K562 (cell line): ENCODE measurements at regions not wholly inside any gene's neighbourhood (a gene's known extent, or its start where the extent isn't known, plus 50 kb on each side); places are given as distances from the start of the nearest gene placed in this dataset.

Source experiments
- ATAC-seq: fragments of 200-7000 bp; cut with Tn5 transposase; 3 replicates; pipeline ENCODE4 v1.9.1; 2020; ENCODE audit warnings: moderate library complexity
- BruUV-seq: library from RNA; stranded (reverse); fragments of 400-500 nt; replicated peaks from 2 replicates; lab custom pipeline; 2021; lab: Mats Ljungman, UMichigan
- CTCF ChIA-PET: fragments of 300-600 bp; formaldehyde crosslinking; extraction: SDS; loops from one replicate; lab custom pipeline; 2021; ENCODE audit warnings: low intra/inter-chr PET ratio; lab: Yijun Ruan, JAX
- POLR2A ChIA-PET: fragments of 300-600, 350-650 bp; sonication (Branson Sonifier 250); formaldehyde crosslinking; extraction: SDS; loops from one replicate; lab custom pipeline; 2021; ENCODE audit warnings: antibody characterized with exemption, inconsistent platforms; lab: Yijun Ruan, JAX
- DNase-seq, 4 experiments: peaks; one replicate each; pipeline versions ENCODE4 v3.0.0 to v3.0.0-alpha.2; 2011 to 2018; ENCODE audit warnings: low spot score in 3 of 4, mixed read lengths in 3 of 4; ENCODE audit errors: extremely low read depth in 1 of 4
- FAIRE-seq: peaks from 2 replicates; lab custom pipeline; 2011; peaks lifted over from hg19 to GRCh38; lab: Jason Lieb, UNC
- H2AFZ ChIP-seq: 2 replicates; pipeline ENCODE4 v1.6.0; 2011; ENCODE audit warnings: low read depth, low read length, control low read depth, inconsistent platforms
- H3K27ac ChIP-seq: fragments of 200-600 bp; 3 replicates; pipeline ENCODE4 v1.8.0; 2011; ENCODE audit warnings: low read depth, mild to moderate bottlenecking, control low read depth, inconsistent platforms, low read length, moderate library complexity, mixed read lengths; ENCODE audit errors: extremely low read depth
- H3K27me3 ChIP-seq, 2 experiments: fragments of 300-600 bp in 1 of 2; 2 replicates in 1 of 2; 3 replicates in 1 of 2; pipeline versions ENCODE4 v1.6.0 to v1.8.0; 2011; ENCODE audit warnings: inconsistent platforms in 2 of 2, low read length in 2 of 2, mild to moderate bottlenecking in 1 of 2, mixed read lengths in 1 of 2, moderate library complexity in 1 of 2; ENCODE audit not compliant: control insufficient read depth in 2 of 2, insufficient read depth in 2 of 2
- H3K36me3 ChIP-seq: fragments of 300-600 bp; 3 replicates; pipeline ENCODE4 v1.8.0; 2011; ENCODE audit warnings: mild to moderate bottlenecking, low read length, inconsistent platforms; ENCODE audit not compliant: control insufficient read depth, insufficient read depth
- H3K4me1 ChIP-seq, 2 experiments: fragments of 200-600 bp in 1 of 2; replicated peaks in 1 of 2; 2 replicates in 1 of 2; 3 replicates in 1 of 2; pipeline versions ENCODE4 v1.5.1 to v1.8.0; 2011; ENCODE audit warnings: inconsistent platforms in 2 of 2, low read length in 2 of 2, mild to moderate bottlenecking in 1 of 2, mixed read lengths in 1 of 2, moderate library complexity in 1 of 2; ENCODE audit not compliant: control insufficient read depth in 2 of 2, insufficient read depth in 2 of 2
- H3K4me2 ChIP-seq: 2 replicates; pipeline ENCODE4 v1.6.1; 2011; ENCODE audit warnings: low read length, control low read depth, inconsistent platforms, mixed read lengths; ENCODE audit not compliant: insufficient read depth
- H3K4me3 ChIP-seq: fragments of 200-600 bp; sonication (generic), shearing (Covaris generic); 2 replicates; pipeline ENCODE4 v1.5.1; 2016; ENCODE audit warnings: control low read depth, inconsistent platforms
- H3K79me2 ChIP-seq: fragments of 200-600 bp; 3 replicates; pipeline ENCODE4 v1.8.0; 2011; ENCODE audit warnings: low read length, inconsistent platforms; ENCODE audit not compliant: control insufficient read depth, insufficient read depth
- H3K9ac ChIP-seq, 2 experiments: 2 replicates each; pipeline versions ENCODE4 v1.6.0 to v1.6.1; 2011; ENCODE audit warnings: low read depth in 2 of 2, low read length in 2 of 2, control low read depth in 1 of 2, inconsistent platforms in 1 of 2, mild to moderate bottlenecking in 1 of 2, mixed read lengths in 1 of 2; ENCODE audit not compliant: insufficient read depth in 1 of 2
- H3K9me1 ChIP-seq: one replicate; pipeline ENCODE4 v1.6.0; 2011; ENCODE audit warnings: inconsistent platforms, mild to moderate bottlenecking, low read length, moderate library complexity; ENCODE audit not compliant: control insufficient read depth, insufficient read depth
- H3K9me3 ChIP-seq: replicated peaks from 2 replicates; pipeline ENCODE4 v1.5.1; 2011; ENCODE audit warnings: low read depth, low read length, inconsistent platforms; ENCODE audit not compliant: control insufficient read depth, insufficient read depth
- H4K20me1 ChIP-seq: replicated peaks from 2 replicates; pipeline ENCODE4 v1.6.1; 2011; ENCODE audit warnings: low read length, inconsistent platforms, mixed read lengths; ENCODE audit not compliant: control insufficient read depth, insufficient read depth
- CEBPG ChIP-seq, 3 experiments: fragments of 200-800 bp in 1 of 3; sonication (Bioruptor generic) in 1 of 3; sonication (generic) in 1 of 3; formaldehyde crosslinking in 1 of 3; IDR thresholded peaks in 2 of 3; conservative IDR thresholded peaks in 1 of 3; 2 replicates each; pipeline versions ENCODE4 v1.6.1 to v1.8.0; 2016 to 2022; ENCODE audit warnings: missing compliant biosample characterization in 2 of 3, missing genetic modification characterization in 2 of 3, mild to moderate bottlenecking in 1 of 3, missing genetic modification reagents in 1 of 3
- LARP7 ChIP-seq: fragments of 450-650 bp; IDR thresholded peaks from 2 replicates; pipeline ENCODE4 v1.6.1; 2016
- MEIS2 ChIP-seq: fragments of 450-650 bp; IDR thresholded peaks from 2 replicates; pipeline ENCODE4 v1.6.1; 2014; ENCODE audit warnings: mild to moderate bottlenecking; ENCODE audit not compliant: partially characterized antibody
- RNF2 ChIP-seq: sonication (generic); IDR thresholded peaks from 2 replicates; pipeline ENCODE4 v1.6.1; 2016
- SRSF3 ChIP-seq: fragments of 200-400 bp; formaldehyde crosslinking; IDR thresholded peaks from 2 replicates; pipeline ENCODE4 v1.6.1; 2016; ENCODE audit warnings: mild to moderate bottlenecking, low read length, moderate library complexity; ENCODE audit not compliant: insufficient read depth
- TRIM24 ChIP-seq, 2 experiments: fragments of 450-650 bp; IDR thresholded peaks; 2 replicates each; pipeline ENCODE4 v1.6.1; 2016
- WGBS: fragments of 100-300 bp; shearing (Covaris generic); methylation state at CpG from one replicate; pipeline ENCODE4 v1.1.6; 2016; ENCODE audit warnings: low coverage, mixed read lengths; ENCODE audit not compliant: insufficient coverage; ENCODE audit errors: missing lambda C conversion rate; 5-methylcytosine and 5-hydroxymethylcytosine counted together
- in situ Hi-C: fragments of 300-500 bp; cut with MboI; formaldehyde crosslinking; loops from 4 replicates; pipeline ENCODE4 v1.15.0; 2018; ENCODE audit warnings: inconsistent platforms, mixed read lengths
- intact Hi-C: fragments of 100-400 bp; cut with micrococcal nuclease; formaldehyde crosslinking; loops from 2 replicates; pipeline ENCODE4 v1.14.2; 2022
- TF ChIP-seq, protein P1 (sequence below): fragments of 450-650 bp; formaldehyde crosslinking; IDR thresholded peaks from 2 replicates; pipeline ENCODE4 v1.4.0; 2022; ENCODE audit warnings: mild to moderate bottlenecking, moderate library complexity
- TF ChIP-seq, protein P2 (sequence below), 2 experiments: fragments of 450-650 bp in 1 of 2; sonication (generic) in 1 of 2; formaldehyde crosslinking in 1 of 2; IDR thresholded peaks in 1 of 2; conservative IDR thresholded peaks in 1 of 2; 2 replicates each; pipeline versions ENCODE4 v1.6.1 to v1.8.1; 2016 to 2023; ENCODE audit warnings: mild to moderate bottlenecking in 2 of 2, moderate library complexity in 2 of 2, inconsistent platforms in 1 of 2, missing genetic modification reagents in 1 of 2
- TF ChIP-seq, protein P3 (sequence below), 2 experiments: IDR thresholded peaks; 2 replicates each; pipeline ENCODE4 v1.6.1; 2011; ENCODE audit warnings: borderline replicate concordance in 1 of 2, control low read depth in 1 of 2, low read depth in 1 of 2, low read length in 1 of 2, mild to moderate bottlenecking in 1 of 2, mixed read lengths in 1 of 2, moderate library complexity in 1 of 2; ENCODE audit not compliant: insufficient read depth in 1 of 2, insufficient read length in 1 of 2, poor library complexity in 1 of 2, severe bottlenecking in 1 of 2; ENCODE audit errors: extremely low read depth in 1 of 2

DNA sequence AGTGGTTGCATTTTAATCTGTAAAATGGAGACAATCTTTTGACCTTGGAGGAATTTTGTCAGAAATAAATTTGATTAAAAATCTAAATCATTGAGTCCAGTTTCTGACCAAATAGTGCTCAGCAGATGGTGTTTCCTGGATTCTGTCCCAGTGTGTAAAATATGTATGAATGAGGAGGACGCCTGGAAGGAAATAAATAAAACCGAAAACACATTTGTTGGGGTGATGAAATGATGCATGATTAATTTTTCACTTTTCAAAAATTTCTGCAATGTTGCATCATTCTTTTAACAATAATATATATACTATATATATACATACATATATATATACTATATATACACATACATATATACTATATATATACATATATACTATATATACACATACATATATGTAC, 261.1 kb upstream of the TRIB2 start:
- WGBS: 47% methylated on average over 2 of the region's 2 CpGs
- intact Hi-C loops (no loop called here), in situ Hi-C loops (no loop called here)
- no peak overlapping the region for H3K4me3 ChIP-seq
- no peaks in the 10 kb centered on the region for H3K9me1 ChIP-seq
- ATAC-seq (no peak), FAIRE-seq (no peak), DNase-seq (no peak)
- BruUV-seq: no TSS peak
- H4K20me1 ChIP-seq: no peaks in the 10 kb centered on the region
- H3K79me2 ChIP-seq: no peaks in the 10 kb centered on the region
- no peaks in the 10 kb centered on the region for H3K36me3 ChIP-seq
- no peak overlapping the region for H3K4me2 ChIP-seq
- ChIA-PET CTCF (no interaction called here), POLR2A (no interaction called here)
- H2AFZ ChIP-seq: no peak overlapping the region
- no peak overlapping the region for H3K9ac ChIP-seq
- TF ChIP-seq TRIM24 (IDR thresholded peaks at IDR 0.05) (peak in 1 of 2 experiments; percentile 36; a peak in 1 of 4 replicates), RNF2 (no peak), MEIS2 (peak; percentile 13), CEBPG (CRISPR knock-in tag; IDR thresholded peaks at IDR 0.05) (no peak), CEBPG (tag; conservative IDR thresholded peaks at IDR 0.05 in 1 of 2, IDR thresholded peaks at IDR 0.05 in 1 of 2) (peak in 1 of 2 experiments; percentile 21; a peak in 3 of 4 replicates), LARP7 (no peak), SRSF3 (no peak)
- TF ChIP-seq, protein P1, sequence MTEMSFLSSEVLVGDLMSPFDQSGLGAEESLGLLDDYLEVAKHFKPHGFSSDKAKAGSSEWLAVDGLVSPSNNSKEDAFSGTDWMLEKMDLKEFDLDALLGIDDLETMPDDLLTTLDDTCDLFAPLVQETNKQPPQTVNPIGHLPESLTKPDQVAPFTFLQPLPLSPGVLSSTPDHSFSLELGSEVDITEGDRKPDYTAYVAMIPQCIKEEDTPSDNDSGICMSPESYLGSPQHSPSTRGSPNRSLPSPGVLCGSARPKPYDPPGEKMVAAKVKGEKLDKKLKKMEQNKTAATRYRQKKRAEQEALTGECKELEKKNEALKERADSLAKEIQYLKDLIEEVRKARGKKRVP (CRISPR knock-in tag): peak; percentile 29; the same call in 1 of the 2 replicates
- TF ChIP-seq, protein P2, sequence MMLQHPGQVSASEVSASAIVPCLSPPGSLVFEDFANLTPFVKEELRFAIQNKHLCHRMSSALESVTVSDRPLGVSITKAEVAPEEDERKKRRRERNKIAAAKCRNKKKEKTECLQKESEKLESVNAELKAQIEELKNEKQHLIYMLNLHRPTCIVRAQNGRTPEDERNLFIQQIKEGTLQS (IDR thresholded peaks at IDR 0.05): peak; percentile 67
- TF ChIP-seq, protein P2 (CRISPR knock-in tag; conservative IDR thresholded peaks at IDR 0.05): no peak
- TF ChIP-seq, protein P3, sequence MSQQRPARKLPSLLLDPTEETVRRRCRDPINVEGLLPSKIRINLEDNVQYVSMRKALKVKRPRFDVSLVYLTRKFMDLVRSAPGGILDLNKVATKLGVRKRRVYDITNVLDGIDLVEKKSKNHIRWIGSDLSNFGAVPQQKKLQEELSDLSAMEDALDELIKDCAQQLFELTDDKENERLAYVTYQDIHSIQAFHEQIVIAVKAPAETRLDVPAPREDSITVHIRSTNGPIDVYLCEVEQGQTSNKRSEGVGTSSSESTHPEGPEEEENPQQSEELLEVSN (IDR thresholded peaks at IDR 0.05; ENCODE audit: borderline replicate concordance in 1 of 2, extremely low read depth in 1 of 2, insufficient read depth in 1 of 2, insufficient read length in 1 of 2, low read depth in 1 of 2, low read length in 1 of 2, poor library complexity in 1 of 2, severe bottlenecking in 1 of 2): no peak
- 0 out of 2 replicates have a peak, but pooled peaks cover 2% of the 10 kb centered on the region for H3K9me3 ChIP-seq
- no peaks in the 10 kb centered on the region for H3K27me3 ChIP-seq
- peaks cover 8 to 32% of the 10 kb centered on the region in 2 experiments; a peak in 4 of 5 replicates for H3K4me1 ChIP-seq
- peak overlapping the region; percentile 43; the same call in 1 of the 3 replicates for H3K27ac ChIP-seq
